ENCODE measurements at regions not wholly inside any gene's neighbourhood (a gene's known extent, or its start where the extent isn't known, plus 50 kb on each side); places are given as distances from the start of the nearest gene placed in this dataset.

DNA sequence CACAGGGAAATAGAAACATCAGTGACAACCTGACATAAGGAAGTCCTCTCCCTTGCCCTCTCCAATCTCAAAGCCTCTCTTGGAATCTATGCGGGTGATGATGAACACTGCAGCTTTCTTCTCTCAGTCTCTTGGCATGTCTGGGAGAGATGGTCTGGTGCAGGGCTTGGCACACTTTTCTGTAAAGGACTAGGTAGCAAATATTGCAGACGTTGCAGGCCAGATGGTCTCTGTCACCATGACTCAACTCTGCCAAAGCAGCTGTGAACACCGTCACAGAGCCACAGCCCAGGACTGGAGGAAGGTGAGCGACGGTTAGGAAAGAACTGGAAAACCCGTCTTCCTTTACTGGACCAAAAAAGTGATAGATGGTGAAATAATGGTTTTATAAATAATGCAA lies 591.0 kb upstream of the TMEM132C start:
- no peak for ATAC-seq
- no peak overlapping the region for H3K4me3 ChIP-seq
- 57% methylated on average over 6 of the region's 6 CpGs for WGBS (ENCODE audit: insufficient coverage, insufficient replicate concordance, low lambda C conversion rate, missing lambda C conversion rate)
- no TSS peak for BruUV-seq (replicated peaks)
- no peaks in the 10 kb centered on the region for H3K4me1 ChIP-seq (ENCODE audit: control insufficient read depth, insufficient read depth, low read length)
- SMC1A ChIA-PET (ENCODE audit: uncharacterized antibody, unreplicated experiment): interaction anchor here (3.5 kb wide), 1 partner anchor 191 kb away, joined by 30 read pairs; no protein-coding TSS in a partner anchor
- RAD21 ChIA-PET (ENCODE audit: unreplicated experiment): no interaction called here
- no peak overlapping the region for H3K9ac ChIP-seq (ENCODE audit: control insufficient read depth, insufficient read depth, low read length)
- POLR2A ChIA-PET: no interaction called here
- no peaks in the 10 kb centered on the region for H4K20me1 ChIP-seq (ENCODE audit: control insufficient read depth, insufficient read depth)
- no peak for FAIRE-seq
- H3K79me2 ChIP-seq (ENCODE audit: control insufficient read depth, insufficient read depth, low read length): no peaks in the 10 kb centered on the region
- CTCF ChIA-PET: interaction anchor here (0.8 to 3.8 kb wide), 2 partner anchors 190 to 194 kb away, joined by 3 to 58 read pairs; no protein-coding TSS in a partner anchor
- no peaks in the 10 kb centered on the region for H3K27me3 ChIP-seq (replicated peaks in 1 of 2; ENCODE audit: control insufficient read depth in 2 of 2, insufficient read depth in 2 of 2, low read length in 1 of 2)
- no peaks in the 10 kb centered on the region for H3K36me3 ChIP-seq (ENCODE audit: control insufficient read depth in 2 of 2, insufficient read depth in 2 of 2, low read length in 1 of 2)
- in situ Hi-C loops (cut with MboI) (no loop called here), intact Hi-C loops (cut with micrococcal nuclease; ENCODE audit: unreplicated experiment) (loop anchor here (5.0 kb wide), 1 partner anchor 1609 kb away; no protein-coding TSS in a partner anchor)
- no peak for DNase-seq (ENCODE audit: low read depth, low spot score)
- no peaks in the 10 kb centered on the region for H3K9me3 ChIP-seq (replicated peaks; ENCODE audit: control insufficient read depth, insufficient read depth, low read length)
- H3K4me2 ChIP-seq (ENCODE audit: control insufficient read depth, insufficient read depth): no peak overlapping the region
- H3K27ac ChIP-seq (ENCODE audit: control insufficient read depth, insufficient read depth): no peak overlapping the region
- no peak overlapping the region for H2AFZ ChIP-seq (ENCODE audit: control insufficient read depth, low read depth, low read length)
- TF ChIP-seq NBN (IDR thresholded peaks at IDR 0.05) (no peak), MTA3 (IDR thresholded peaks at IDR 0.05; ENCODE audit: borderline replicate concordance, low read length) (no peak), NR2C1 (IDR thresholded peaks at IDR 0.05) (no peak), EP300 (IDR thresholded peaks at IDR 0.05; ENCODE audit: borderline replicate concordance in 1 of 2, control insufficient read depth in 1 of 2, low read depth in 2 of 2, low read length in 2 of 2) (no peak), FOXK2 (IDR thresholded peaks at IDR 0.05) (no peak), SPI1 (IDR thresholded peaks at IDR 0.05; ENCODE audit: borderline replicate concordance, insufficient read depth, low read depth, low read length) (no peak), BCL11A (IDR thresholded peaks at IDR 0.05; ENCODE audit: low read depth, low read length) (no peak), SUPT20H (IDR thresholded peaks at IDR 0.05; ENCODE audit: borderline replicate concordance, control insufficient read depth, low read depth, low read length) (no peak), HDAC2 (IDR thresholded peaks at IDR 0.05) (no peak), HDGF (IDR thresholded peaks at IDR 0.05) (no peak), PAX8 (IDR thresholded peaks at IDR 0.05) (no peak), ZNF384 (IDR thresholded peaks at IDR 0.05; ENCODE audit: borderline replicate concordance, low read depth, low read length) (no peak), SIN3A (IDR thresholded peaks at IDR 0.05; ENCODE audit: low read depth, low read length) (no peak), LARP7 (IDR thresholded peaks at IDR 0.05) (no peak), POLR2AphosphoS2 (IDR thresholded peaks at IDR 0.05; ENCODE audit: low read depth, low read length) (no peak), TBL1XR1 (IDR thresholded peaks at IDR 0.05; ENCODE audit: low read depth, low read length) (no peak)
- TF ChIP-seq, protein P1, sequence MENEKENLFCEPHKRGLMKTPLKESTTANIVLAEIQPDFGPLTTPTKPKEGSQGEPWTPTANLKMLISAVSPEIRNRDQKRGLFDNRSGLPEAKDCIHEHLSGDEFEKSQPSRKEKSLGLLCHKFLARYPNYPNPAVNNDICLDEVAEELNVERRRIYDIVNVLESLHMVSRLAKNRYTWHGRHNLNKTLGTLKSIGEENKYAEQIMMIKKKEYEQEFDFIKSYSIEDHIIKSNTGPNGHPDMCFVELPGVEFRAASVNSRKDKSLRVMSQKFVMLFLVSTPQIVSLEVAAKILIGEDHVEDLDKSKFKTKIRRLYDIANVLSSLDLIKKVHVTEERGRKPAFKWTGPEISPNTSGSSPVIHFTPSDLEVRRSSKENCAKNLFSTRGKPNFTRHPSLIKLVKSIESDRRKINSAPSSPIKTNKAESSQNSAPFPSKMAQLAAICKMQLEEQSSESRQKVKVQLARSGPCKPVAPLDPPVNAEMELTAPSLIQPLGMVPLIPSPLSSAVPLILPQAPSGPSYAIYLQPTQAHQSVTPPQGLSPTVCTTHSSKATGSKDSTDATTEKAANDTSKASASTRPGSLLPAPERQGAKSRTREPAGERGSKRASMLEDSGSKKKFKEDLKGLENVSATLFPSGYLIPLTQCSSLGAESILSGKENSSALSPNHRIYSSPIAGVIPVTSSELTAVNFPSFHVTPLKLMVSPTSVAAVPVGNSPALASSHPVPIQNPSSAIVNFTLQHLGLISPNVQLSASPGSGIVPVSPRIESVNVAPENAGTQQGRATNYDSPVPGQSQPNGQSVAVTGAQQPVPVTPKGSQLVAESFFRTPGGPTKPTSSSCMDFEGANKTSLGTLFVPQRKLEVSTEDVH (IDR thresholded peaks at IDR 0.05; ENCODE audit: low read depth, partially characterized antibody): no peak
- TF ChIP-seq, protein P2, sequence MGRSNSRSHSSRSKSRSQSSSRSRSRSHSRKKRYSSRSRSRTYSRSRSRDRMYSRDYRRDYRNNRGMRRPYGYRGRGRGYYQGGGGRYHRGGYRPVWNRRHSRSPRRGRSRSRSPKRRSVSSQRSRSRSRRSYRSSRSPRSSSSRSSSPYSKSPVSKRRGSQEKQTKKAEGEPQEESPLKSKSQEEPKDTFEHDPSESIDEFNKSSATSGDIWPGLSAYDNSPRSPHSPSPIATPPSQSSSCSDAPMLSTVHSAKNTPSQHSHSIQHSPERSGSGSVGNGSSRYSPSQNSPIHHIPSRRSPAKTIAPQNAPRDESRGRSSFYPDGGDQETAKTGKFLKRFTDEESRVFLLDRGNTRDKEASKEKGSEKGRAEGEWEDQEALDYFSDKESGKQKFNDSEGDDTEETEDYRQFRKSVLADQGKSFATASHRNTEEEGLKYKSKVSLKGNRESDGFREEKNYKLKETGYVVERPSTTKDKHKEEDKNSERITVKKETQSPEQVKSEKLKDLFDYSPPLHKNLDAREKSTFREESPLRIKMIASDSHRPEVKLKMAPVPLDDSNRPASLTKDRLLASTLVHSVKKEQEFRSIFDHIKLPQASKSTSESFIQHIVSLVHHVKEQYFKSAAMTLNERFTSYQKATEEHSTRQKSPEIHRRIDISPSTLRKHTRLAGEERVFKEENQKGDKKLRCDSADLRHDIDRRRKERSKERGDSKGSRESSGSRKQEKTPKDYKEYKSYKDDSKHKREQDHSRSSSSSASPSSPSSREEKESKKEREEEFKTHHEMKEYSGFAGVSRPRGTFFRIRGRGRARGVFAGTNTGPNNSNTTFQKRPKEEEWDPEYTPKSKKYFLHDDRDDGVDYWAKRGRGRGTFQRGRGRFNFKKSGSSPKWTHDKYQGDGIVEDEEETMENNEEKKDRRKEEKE (IDR thresholded peaks at IDR 0.05): no peak
